Caki2 (cell line): ENCODE measurements at regions not wholly inside any gene's neighbourhood (a gene's known extent, or its start where the extent isn't known, plus 50 kb on each side); places are given as distances from the start of the nearest gene placed in this dataset.

Source experiments
- DNase-seq: peaks from one replicate; pipeline ENCODE4 v3.0.0-alpha.2; 2015; ENCODE audit warnings: low read depth
- in situ Hi-C: cut with HindIII; loops from 2 replicates; pipeline ENCODE4 v1.10.0; 2016; ENCODE audit warnings: low sequenced_read_pairs, low pct_unique_long_range_greater_than_20kb, mixed read lengths

DNA sequence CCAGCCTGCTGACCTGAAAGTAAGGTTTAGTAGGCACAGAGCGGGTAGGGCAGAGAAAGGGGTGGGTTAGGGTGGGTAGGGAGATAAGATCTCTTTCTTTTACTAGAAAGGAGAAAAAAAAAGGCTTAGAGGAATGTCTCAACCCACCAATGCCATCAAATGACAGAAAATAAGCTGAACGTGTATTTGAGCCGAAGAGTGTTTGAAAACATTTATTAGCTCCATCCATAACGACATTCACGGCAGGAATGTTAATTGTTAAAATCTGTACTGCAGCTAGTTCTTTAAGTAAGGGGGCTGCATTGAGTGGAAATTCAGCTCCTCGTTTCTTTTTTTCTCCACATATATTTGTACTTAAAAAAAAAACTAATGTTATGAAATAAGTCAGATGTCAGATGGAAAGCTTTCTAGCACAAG lies 63.7 kb upstream of the ARID5B start:
- in situ Hi-C loops: no loop called here
- DNase-seq: peak; percentile 81

DNA sequence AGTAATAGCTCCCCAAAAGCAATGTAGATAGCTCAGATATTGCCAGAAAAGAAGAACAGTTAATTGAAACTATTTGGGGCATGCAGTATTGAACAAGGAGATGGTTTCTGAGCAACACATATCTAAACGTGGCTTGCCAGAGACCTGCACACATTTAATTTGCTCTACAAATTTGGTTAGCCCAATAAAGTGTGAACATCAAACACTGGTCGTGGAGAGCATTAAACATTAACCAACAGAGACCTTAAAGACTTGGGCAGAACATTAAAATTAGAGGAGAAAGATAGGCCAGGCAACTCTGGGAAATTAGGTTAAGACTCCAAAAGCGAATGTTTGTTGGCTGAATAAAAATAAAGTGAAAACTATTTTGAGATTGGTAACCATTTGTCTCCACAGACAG lies 61.6 kb upstream of the ARID5B start:
- in situ Hi-C loops: no loop called here
- DNase-seq: no peak

DNA sequence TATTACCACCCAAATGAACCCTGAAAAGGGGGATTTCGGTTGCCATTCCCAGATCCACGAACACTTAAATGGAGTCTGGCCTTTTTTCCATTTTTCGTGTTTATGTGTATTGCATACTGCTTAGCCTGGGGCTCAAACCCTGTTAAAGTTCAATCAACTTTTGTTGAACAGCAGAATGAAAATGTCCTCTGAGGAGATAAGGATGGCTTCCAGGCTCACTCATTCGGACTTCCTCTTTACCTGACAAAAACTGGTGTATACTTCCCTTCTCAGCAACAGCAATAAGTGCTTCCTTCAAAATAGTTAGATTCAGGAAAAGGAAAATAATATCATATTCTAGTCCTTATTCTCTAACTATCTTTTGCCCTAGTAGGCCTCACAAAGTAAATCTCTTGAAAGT lies 61.1 kb upstream of the ARID5B start:
- in situ Hi-C loops: no loop called here
- no peak for DNase-seq

DNA sequence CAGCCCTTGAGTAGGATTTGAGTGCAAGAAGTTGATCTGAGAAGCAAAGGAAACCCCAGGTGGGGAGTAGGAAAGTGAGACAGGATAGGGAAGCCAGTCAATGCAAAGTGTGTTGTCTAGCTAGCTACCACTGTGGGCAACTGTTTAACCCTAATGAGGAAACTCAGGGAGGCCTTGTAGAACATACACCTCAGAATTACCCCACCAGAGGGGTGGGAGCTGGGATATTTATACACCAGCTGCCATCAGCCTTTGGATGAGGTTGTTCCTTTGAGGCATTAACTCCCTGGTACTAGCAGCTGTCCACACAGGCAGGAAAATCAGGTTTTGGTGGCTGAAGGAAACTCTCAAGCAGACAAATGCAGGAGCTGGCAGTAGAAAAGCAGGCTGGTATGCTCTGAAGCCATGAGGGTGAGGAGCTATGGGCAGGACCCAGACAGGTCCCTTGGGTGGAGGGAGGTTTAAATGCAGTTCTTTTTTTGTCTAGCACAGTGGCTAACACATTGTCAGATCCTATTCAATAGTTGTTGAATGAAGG lies 60.1 kb upstream of the ARID5B start:
- no peak for DNase-seq
- in situ Hi-C loops: no loop called here

DNA sequence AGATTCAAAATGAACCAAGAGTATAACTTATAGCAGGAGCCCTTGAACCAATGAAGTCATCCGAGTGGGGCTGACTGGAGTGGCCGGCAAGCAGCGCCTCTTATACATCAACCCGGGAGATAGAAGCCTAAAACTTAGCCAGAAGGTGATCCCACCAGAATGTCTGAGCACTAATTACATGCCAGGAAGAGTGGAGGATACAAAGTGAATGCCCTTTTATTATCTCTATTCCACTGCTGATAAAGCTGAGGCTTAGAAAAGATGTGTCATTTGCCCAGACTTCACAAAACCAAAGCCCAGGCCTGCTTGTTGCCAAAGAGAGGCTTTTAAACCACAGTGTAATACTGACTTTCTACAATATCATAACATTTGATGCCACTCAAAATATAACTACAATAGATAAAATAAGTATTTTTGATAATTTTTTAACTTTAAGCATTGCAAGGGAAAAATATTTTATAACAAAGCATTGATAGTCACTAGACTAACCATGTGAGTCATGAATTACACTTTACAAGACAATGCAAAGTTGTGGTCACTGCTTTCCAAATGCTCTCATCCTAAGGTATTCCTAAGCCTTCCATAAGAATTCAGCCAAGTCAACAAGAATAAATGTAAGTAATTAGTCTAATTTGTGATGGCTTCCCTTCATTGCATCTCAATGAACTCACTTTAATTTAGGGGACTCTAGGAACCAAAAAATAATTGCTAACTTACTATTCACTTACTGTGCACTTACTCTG lies 58.6 kb upstream of the ARID5B start:
- in situ Hi-C loops: no loop called here
- no peak for DNase-seq

DNA sequence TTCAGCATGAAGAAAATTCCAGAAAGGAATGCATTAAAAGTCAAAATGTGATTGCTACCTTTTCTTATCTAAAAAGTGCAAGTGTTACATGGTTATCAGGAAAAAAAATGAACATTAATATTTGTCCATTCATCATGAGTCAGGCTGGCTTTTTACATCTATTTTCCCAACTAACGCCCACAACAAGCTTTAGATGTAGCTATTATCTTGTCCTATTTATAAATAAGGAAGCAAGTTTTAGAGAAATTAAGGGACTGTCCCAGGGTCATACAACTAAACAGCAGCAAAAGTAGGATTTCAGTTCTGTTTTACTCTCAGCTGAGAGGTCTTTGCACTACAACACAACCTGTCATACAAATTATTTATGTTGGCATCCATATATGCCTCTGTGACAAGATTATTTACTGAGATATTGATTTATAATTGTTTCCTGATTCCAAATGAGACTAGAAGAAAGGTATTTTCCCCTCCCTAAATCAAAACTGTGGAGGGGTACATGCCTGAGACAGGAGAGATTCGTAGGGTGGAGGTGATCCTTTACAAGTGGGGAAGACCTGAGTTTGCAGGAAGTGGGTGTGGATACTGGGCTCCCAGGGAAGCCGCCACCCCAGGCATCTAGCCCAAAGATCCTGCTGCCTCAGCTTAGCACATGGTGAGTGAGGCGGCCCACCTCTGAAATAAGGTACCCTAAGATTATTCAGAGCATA lies 57.2 kb upstream of the ARID5B start:
- DNase-seq: no peak
- in situ Hi-C loops: no loop called here

DNA sequence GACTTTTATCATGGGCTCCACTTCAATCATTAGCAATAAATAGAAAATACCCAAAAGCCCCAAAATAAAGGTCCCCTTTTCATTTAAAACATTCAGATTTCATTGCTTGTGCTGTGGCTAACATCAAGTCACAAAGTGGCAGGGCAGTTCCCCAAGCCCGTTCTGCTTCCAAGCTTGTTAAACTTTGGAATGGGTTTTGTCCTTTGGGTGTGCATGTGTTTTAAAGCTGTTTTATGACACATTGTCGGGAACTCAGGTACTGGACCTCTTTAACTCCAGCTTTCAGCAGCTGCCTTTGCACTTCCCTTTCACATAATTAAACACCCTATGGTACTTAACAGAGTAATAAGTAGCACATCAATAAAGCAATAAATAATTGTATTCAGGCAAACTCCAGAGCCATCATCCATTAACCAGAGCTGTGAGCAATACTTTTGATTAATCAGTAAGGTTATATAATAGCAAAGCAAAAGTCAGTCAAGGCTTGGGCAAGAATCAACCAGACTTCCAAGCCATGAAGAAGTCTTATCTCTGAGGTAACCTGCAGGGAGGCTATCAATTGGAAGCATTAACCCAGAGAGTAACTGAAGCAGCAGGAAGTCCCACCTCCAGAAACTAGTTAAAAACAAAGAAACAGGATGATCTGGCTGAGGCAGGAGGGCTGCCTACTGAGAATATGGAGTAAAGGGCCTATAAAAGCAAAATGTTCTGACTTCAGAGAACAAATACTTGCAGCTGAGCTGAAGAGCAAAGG lies 56.1 kb upstream of the ARID5B start:
- no peak for DNase-seq
- in situ Hi-C loops: no loop called here

DNA sequence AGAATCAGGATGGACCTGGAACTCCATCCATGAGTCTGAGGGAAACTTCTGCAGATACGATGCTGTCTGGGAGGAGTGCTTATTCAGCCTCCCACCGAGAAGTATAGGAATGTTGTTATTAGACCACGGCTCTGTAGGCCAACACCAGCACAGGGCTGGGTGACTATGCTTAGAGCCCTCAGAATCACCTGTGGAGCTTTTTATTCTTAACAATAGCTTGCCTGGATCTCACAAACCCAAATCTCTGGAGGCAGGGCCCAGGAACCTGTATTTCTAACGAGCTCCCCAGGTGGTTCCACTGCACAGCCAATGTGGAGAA lies 55.6 kb upstream of the ARID5B start:
- in situ Hi-C loops: no loop called here
- DNase-seq: peak; percentile 23

DNA sequence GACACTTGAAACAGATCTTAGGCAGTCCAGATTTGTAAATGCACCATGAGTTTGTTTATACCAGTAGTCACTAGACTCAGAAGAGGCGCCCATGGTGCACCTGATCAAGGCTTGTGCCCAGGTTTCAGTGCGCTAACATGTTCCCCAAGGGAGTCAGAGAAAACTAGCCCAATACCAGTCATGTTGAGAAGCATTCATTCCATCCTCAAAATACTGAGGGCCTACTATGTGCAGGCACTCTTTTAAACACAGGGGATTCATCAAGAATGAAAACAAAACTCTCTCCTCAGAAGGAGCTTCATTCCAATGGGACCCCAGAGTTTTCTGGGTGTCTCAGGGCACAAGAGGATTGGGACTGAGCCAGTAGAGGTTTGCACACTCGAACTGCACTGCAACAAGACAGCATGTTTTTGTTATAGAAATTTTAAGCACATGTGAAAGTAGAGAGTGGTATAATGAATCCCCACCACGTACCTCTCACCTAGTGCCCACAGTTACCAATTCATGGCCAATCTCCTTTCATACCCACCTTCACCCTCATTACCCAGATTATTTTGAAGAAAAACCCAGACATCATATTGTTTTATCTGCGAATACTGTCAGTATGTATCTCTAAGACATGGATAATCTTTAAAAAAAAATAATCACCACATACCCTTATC lies 55.0 kb upstream of the ARID5B start:
- in situ Hi-C loops: no loop called here

DNA sequence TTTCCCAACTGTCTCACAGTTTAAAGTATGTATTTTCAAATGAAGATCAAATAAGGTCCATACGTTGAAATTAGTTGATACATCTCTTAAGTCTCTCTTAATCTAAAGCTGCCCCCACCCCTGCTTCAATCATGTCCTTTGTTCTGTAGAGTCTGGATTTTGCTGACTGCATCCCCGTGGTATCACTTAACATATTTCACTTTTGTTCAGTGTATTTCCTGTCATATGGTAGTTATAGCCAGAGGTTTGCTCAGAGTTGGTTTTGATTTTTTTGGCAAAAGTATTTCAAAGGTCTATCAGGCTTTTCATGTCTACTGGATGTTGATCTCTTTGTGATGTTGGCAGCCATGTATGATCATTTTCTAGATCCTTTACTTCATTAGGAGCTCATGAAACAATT lies 54.4 kb upstream of the ARID5B start:
- in situ Hi-C loops: no loop called here
- no peak for DNase-seq

More for the DNA sequence above, 55.0 kb upstream of the ARID5B start:
- no peak for DNase-seq

DNA sequence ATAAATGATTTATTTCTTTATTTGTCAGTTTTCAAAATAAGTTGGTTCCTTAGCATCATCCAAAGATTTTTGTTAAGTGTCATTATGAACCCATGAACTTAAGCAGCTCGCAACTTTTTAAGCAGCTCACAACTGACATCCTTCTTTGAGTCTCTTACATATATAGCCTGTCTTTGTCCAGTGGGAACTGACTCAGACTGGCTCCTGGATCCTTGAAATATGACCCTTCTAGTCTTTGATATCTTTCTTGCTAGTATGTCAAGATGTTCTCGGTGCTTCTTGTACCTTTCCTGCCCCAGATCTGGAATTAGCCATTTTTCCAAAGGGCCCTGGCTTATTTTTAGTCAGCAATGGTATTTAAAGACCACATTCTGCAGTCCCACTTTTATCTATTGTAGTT lies 53.9 kb upstream of the ARID5B start:
- in situ Hi-C loops: no loop called here
- no peak for DNase-seq

DNA sequence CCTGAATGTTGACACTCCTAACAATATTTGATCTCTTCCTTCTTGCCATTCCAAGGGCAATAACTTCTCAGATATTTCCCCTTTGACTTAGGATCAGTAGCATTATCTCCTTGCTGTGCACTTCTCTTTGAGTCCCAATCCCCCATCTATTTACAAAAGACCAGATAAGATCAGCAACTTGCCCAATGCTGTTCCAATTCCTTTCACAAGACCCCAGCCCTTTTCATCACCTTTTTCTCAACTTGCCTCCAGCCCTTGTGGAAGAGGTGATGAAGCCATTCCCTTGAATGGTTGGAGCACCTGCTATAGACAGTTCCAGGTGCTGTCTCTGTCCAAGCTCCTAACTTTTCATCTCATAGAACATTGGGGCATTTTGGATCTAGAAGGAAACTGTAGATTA lies 51.1 kb upstream of the ARID5B start:
- in situ Hi-C loops: no loop called here
- no peak for DNase-seq
